WTC11 (cell line): ENCODE measurements at regions not wholly inside any gene's neighbourhood (a gene's known extent, or its start where the extent isn't known, plus 50 kb on each side); places are given as distances from the start of the nearest gene placed in this dataset.

Experiments used
- ATAC-seq: fragments of 200-7000 bp; cut with Tn5 transposase; 2 replicates; pipeline ENCODE4 v1.10.0; 2021; ENCODE audit warnings: mild to moderate bottlenecking, moderate library complexity
- CTCF ChIA-PET: fragments of 300-600 bp; sonication (Branson Sonifier 250); formaldehyde crosslinking; loops from one replicate; lab custom pipeline; 2021; ENCODE audit warnings: antibody characterized with exemption; lab: Charles Lee
- POLR2A ChIA-PET: fragments of 350-600 bp; sonication (Branson Sonifier 250); formaldehyde crosslinking; loops from one replicate; lab custom pipeline; 2021; ENCODE audit warnings: antibody characterized with exemption; lab: Charles Lee
- DNase-seq: peaks from one replicate; pipeline ENCODE4 v3.0.0; 2021; ENCODE audit warnings: low spot score
- H3K27ac Mint-ChIP-seq: 2 replicates; pipeline ENCODE4 v1.8.0; 2021; ENCODE audit warnings: mixed read lengths
- H3K27me3 Mint-ChIP-seq: 2 replicates; pipeline ENCODE4 v1.8.0; 2021; ENCODE audit warnings: low read depth, mild to moderate bottlenecking, moderate library complexity, mixed read lengths
- H3K36me3 Mint-ChIP-seq: 2 replicates; pipeline ENCODE4 v1.8.0; 2021; ENCODE audit warnings: mixed read lengths
- H3K4me1 Mint-ChIP-seq: 2 replicates; pipeline ENCODE4 v1.8.0; 2022; ENCODE audit warnings: mixed read lengths
- H3K4me3 Mint-ChIP-seq: 2 replicates; pipeline ENCODE4 v1.8.0; 2021; ENCODE audit warnings: mild to moderate bottlenecking, moderate library complexity, mixed read lengths
- H3K9me3 Mint-ChIP-seq: 2 replicates; pipeline ENCODE4 v1.8.0; 2021; ENCODE audit warnings: mixed read lengths
- CREB1 ChIP-seq: sonication (generic); formaldehyde crosslinking; IDR thresholded peaks from 2 replicates; pipeline ENCODE4 v1.8.0; 2023; ENCODE audit warnings: mild to moderate bottlenecking, missing genetic modification reagents
- CREM ChIP-seq: sonication (generic); formaldehyde crosslinking; IDR thresholded peaks from 2 replicates; pipeline ENCODE4 v1.8.1; 2022; ENCODE audit warnings: mild to moderate bottlenecking, missing genetic modification reagents, moderate library complexity
- ETV6 ChIP-seq: sonication (generic); formaldehyde crosslinking; IDR thresholded peaks from 2 replicates; pipeline ENCODE4 v1.8.1; 2022; ENCODE audit warnings: mild to moderate bottlenecking, missing genetic modification reagents
- FOXP1 ChIP-seq: sonication (generic); formaldehyde crosslinking; IDR thresholded peaks from 2 replicates; pipeline ENCODE4 v1.8.0; 2022; ENCODE audit warnings: missing genetic modification reagents, mild to moderate bottlenecking, moderate library complexity, borderline replicate concordance
- KAT7 ChIP-seq: sonication (generic); formaldehyde crosslinking; IDR thresholded peaks from 2 replicates; pipeline ENCODE4 v1.8.1; 2023; ENCODE audit warnings: missing genetic modification reagents, mild to moderate bottlenecking, borderline replicate concordance
- NFE2L1 ChIP-seq: sonication (generic); formaldehyde crosslinking; IDR thresholded peaks from 2 replicates; pipeline ENCODE4 v1.8.1; 2023; ENCODE audit warnings: missing genetic modification reagents
- SMAD4 ChIP-seq: sonication (generic); formaldehyde crosslinking; IDR thresholded peaks from 2 replicates; pipeline ENCODE4 v1.8.0; 2022; ENCODE audit warnings: mild to moderate bottlenecking, missing genetic modification reagents
- TEAD1 ChIP-seq: sonication (generic); formaldehyde crosslinking; IDR thresholded peaks from 2 replicates; pipeline ENCODE4 v1.8.0; 2022; ENCODE audit warnings: mild to moderate bottlenecking, missing genetic modification reagents
- ZNF121 ChIP-seq: sonication (generic); formaldehyde crosslinking; IDR thresholded peaks from 2 replicates; pipeline ENCODE4 v1.8.0; 2023; ENCODE audit warnings: missing genetic modification reagents
- ZNF232 ChIP-seq: sonication (generic); formaldehyde crosslinking; IDR thresholded peaks from 2 replicates; pipeline ENCODE4 v1.8.0; 2022; ENCODE audit warnings: mild to moderate bottlenecking, missing genetic modification reagents
- ZNF263 ChIP-seq: sonication (generic); formaldehyde crosslinking; IDR thresholded peaks from 2 replicates; pipeline ENCODE4 v1.8.1; 2022; ENCODE audit warnings: low read depth, mild to moderate bottlenecking, moderate library complexity, missing genetic modification reagents
- ZNF671 ChIP-seq: fragments of 250-450 bp; sonication (Bioruptor Pico); IDR thresholded peaks from 2 replicates; pipeline ENCODE4 v1.8.0; 2021; ENCODE audit warnings: mild to moderate bottlenecking
- TF ChIP-seq, protein P1 (sequence below): sonication (generic); formaldehyde crosslinking; IDR thresholded peaks from 2 replicates; pipeline ENCODE4 v1.8.1; 2022; ENCODE audit warnings: low read depth, missing genetic modification reagents, borderline replicate concordance
- TF ChIP-seq, protein P2 (sequence below): sonication (generic); formaldehyde crosslinking; IDR thresholded peaks from 2 replicates; pipeline ENCODE4 v1.8.0; 2022; ENCODE audit warnings: mild to moderate bottlenecking, missing genetic modification reagents
- TF ChIP-seq, protein P3 (sequence below): sonication (generic); formaldehyde crosslinking; IDR thresholded peaks from 2 replicates; pipeline ENCODE4 v1.8.1; 2022; ENCODE audit warnings: low read depth, mild to moderate bottlenecking, moderate library complexity, missing genetic modification reagents, borderline replicate concordance
- TF ChIP-seq, protein P4 (sequence below): sonication (generic); formaldehyde crosslinking; IDR thresholded peaks from 2 replicates; pipeline ENCODE4 v1.8.1; 2023; ENCODE audit warnings: mild to moderate bottlenecking, missing genetic modification reagents
- TF ChIP-seq, protein P5 (sequence below): fragments of 250-450 bp; sonication (Bioruptor Pico); IDR thresholded peaks from 2 replicates; pipeline ENCODE4 v2.1.2; 2022; ENCODE audit warnings: mild to moderate bottlenecking, moderate library complexity
- TF ChIP-seq, protein P6 (sequence below): sonication (generic); formaldehyde crosslinking; IDR thresholded peaks from 2 replicates; pipeline ENCODE4 v1.8.0; 2022; ENCODE audit warnings: mild to moderate bottlenecking, missing genetic modification reagents

DNA sequence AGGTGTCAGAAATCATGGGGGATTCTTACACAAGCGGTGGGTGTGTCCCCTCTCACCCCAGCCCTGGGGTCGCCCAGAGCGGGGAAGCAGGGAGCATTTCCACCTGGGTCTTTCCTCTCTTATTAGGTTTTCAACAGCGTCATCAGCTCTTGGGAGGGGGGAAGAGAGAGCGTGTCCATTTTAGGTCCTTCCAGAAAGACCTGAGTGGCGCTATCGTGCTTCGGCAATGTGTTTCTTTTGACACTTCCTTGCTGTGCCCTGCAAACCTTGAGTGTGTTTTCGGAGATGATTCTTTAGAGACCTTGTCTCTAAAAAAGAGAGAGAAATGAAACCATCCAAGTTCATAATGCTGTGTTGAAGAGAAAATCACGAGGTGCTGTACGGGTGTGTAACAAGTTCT lies 86.9 kb upstream of the PITRM1 start (continued):
- TF ChIP-seq ZNF121 (CRISPR knock-in tag) (no peak), NFE2L1 (no peak), ZNF671 (CRISPR knock-in tag) (no peak), SMAD4 (CRISPR knock-in tag) (no peak), ZNF263 (CRISPR knock-in tag) (no peak), ETV6 (CRISPR knock-in tag) (no peak), KAT7 (CRISPR knock-in tag) (no peak)
- TF ChIP-seq, protein P1, sequence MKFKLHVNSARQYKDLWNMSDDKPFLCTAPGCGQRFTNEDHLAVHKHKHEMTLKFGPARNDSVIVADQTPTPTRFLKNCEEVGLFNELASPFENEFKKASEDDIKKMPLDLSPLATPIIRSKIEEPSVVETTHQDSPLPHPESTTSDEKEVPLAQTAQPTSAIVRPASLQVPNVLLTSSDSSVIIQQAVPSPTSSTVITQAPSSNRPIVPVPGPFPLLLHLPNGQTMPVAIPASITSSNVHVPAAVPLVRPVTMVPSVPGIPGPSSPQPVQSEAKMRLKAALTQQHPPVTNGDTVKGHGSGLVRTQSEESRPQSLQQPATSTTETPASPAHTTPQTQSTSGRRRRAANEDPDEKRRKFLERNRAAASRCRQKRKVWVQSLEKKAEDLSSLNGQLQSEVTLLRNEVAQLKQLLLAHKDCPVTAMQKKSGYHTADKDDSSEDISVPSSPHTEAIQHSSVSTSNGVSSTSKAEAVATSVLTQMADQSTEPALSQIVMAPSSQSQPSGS (CRISPR knock-in tag) = no peak
- TF ChIP-seq, protein P2, sequence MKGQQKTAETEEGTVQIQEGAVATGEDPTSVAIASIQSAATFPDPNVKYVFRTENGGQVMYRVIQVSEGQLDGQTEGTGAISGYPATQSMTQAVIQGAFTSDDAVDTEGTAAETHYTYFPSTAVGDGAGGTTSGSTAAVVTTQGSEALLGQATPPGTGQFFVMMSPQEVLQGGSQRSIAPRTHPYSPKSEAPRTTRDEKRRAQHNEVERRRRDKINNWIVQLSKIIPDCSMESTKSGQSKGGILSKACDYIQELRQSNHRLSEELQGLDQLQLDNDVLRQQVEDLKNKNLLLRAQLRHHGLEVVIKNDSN (CRISPR knock-in tag) = no peak
- TF ChIP-seq, all 79 proteins: peak for 0

DNA sequence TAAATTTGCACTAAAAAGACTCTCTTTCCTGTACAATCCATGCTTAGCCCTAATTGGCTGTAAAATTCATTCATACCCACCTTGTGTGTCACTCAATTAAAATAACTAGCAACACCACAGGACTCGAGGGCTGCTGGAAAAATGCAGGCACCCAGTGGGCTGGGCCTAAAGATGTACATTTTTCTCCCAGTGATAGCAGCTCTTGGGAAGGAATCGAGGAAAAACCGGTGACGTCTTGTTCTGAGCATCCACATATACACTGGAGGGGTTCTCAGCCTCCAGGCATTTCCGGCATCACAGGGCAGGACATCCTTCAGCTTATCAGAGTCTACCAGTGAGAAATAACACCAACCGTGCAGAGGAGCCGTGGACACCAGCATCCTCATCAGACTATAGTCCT lies 85.8 kb upstream of the PITRM1 start:
- TF ChIP-seq CREM = no peak
- no peaks in the 10 kb centered on the region for H3K36me3 Mint-ChIP-seq
- CTCF ChIA-PET = no interaction called here
- no peak for DNase-seq
- no peak overlapping the region for H3K4me3 Mint-ChIP-seq
- no peaks in the 10 kb centered on the region for H3K4me1 Mint-ChIP-seq
- peaks cover 6% of the 10 kb centered on the region for H3K27me3 Mint-ChIP-seq
- H3K9me3 Mint-ChIP-seq = peaks cover 5% of the 10 kb centered on the region; the same call in 1 of the 2 replicates
- no peak overlapping the region for H3K27ac Mint-ChIP-seq
- POLR2A ChIA-PET = interaction anchor here (0.6 kb wide), 1 partner anchor 41 kb away, joined by 4 read pairs; no protein-coding TSS in a partner anchor
- ATAC-seq = no peak

DNA sequence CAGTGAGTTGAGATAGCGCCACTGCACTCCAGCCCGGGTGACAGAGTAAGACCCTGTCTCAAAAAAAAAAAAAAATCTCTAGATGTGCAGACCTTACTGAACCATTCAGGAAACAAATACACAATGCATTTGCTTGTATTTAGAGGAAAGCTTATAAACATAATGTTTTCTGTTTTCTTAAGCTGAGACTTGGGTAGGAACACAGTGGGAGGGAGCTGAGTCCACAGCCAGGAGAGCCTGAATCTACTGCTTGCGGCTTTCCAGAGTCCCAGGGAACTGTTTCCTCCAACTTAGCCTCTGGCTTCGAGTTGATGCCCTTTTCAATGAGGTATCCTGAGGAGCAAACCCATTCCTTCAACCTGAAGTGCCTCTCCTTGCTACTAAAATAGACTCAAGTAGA lies 83.0 kb upstream of the PITRM1 start:
- TF ChIP-seq CREB1 (no peak), FOXP1 (CRISPR knock-in tag) (no peak), TEAD1 (CRISPR knock-in tag) (no peak), ZNF263 (CRISPR knock-in tag) (no peak), ZNF232 (CRISPR knock-in tag) (no peak)
- TF ChIP-seq, protein P3, sequence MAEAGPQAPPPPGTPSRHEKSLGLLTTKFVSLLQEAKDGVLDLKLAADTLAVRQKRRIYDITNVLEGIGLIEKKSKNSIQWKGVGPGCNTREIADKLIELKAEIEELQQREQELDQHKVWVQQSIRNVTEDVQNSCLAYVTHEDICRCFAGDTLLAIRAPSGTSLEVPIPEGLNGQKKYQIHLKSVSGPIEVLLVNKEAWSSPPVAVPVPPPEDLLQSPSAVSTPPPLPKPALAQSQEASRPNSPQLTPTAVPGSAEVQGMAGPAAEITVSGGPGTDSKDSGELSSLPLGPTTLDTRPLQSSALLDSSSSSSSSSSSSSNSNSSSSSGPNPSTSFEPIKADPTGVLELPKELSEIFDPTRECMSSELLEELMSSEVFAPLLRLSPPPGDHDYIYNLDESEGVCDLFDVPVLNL (CRISPR knock-in tag) = no peak
- TF ChIP-seq, protein P4, sequence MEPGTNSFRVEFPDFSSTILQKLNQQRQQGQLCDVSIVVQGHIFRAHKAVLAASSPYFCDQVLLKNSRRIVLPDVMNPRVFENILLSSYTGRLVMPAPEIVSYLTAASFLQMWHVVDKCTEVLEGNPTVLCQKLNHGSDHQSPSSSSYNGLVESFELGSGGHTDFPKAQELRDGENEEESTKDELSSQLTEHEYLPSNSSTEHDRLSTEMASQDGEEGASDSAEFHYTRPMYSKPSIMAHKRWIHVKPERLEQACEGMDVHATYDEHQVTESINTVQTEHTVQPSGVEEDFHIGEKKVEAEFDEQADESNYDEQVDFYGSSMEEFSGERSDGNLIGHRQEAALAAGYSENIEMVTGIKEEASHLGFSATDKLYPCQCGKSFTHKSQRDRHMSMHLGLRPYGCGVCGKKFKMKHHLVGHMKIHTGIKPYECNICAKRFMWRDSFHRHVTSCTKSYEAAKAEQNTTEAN = no peak
- TF ChIP-seq, protein P5, sequence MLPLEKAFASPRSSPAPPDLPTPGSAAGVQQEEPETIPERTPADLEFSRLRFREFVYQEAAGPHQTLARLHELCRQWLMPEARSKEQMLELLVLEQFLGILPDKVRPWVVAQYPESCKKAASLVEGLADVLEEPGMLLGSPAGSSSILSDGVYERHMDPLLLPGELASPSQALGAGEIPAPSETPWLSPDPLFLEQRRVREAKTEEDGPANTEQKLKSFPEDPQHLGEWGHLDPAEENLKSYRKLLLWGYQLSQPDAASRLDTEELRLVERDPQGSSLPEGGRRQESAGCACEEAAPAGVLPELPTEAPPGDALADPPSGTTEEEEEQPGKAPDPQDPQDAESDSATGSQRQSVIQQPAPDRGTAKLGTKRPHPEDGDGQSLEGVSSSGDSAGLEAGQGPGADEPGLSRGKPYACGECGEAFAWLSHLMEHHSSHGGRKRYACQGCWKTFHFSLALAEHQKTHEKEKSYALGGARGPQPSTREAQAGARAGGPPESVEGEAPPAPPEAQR (CRISPR knock-in tag) = no peak
- TF ChIP-seq, protein P6, sequence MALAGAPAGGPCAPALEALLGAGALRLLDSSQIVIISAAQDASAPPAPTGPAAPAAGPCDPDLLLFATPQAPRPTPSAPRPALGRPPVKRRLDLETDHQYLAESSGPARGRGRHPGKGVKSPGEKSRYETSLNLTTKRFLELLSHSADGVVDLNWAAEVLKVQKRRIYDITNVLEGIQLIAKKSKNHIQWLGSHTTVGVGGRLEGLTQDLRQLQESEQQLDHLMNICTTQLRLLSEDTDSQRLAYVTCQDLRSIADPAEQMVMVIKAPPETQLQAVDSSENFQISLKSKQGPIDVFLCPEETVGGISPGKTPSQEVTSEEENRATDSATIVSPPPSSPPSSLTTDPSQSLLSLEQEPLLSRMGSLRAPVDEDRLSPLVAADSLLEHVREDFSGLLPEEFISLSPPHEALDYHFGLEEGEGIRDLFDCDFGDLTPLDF = no peak
- ChIA-PET CTCF (interaction anchor here (1.6 kb wide), 1 partner anchor 8 kb away, joined by 5 read pairs; no protein-coding TSS in a partner anchor), POLR2A (no interaction called here)
- no peak for DNase-seq
- H3K9me3 Mint-ChIP-seq = no peaks in the 10 kb centered on the region
- H3K4me1 Mint-ChIP-seq = no peaks in the 10 kb centered on the region
- no peak overlapping the region for H3K27ac Mint-ChIP-seq
- no peaks in the 10 kb centered on the region for H3K36me3 Mint-ChIP-seq
- no peak for ATAC-seq
- H3K27me3 Mint-ChIP-seq = peaks cover 7% of the 10 kb centered on the region
- H3K4me3 Mint-ChIP-seq = no peak overlapping the region
